NCI-H2196 treated with DMSO at 0.1 percent for 48 hours (cell line): ENCODE measurements at regions not wholly inside any gene's neighbourhood (a gene's known extent, or its start where the extent isn't known, plus 50 kb on each side); places are given as distances from the start of the nearest gene placed in this dataset.
"Not testable (repeated sequence)": the region's sequence is repeated elsewhere in the genome, so short reads cannot be mapped to it uniquely, and the experiment has no call there.

Experiments
- DNase-seq: peaks from one replicate; lab custom pipeline; 2025; ENCODE audit not compliant: unreplicated experiment; lab: John Stamatoyannopoulos, UW

DNA sequence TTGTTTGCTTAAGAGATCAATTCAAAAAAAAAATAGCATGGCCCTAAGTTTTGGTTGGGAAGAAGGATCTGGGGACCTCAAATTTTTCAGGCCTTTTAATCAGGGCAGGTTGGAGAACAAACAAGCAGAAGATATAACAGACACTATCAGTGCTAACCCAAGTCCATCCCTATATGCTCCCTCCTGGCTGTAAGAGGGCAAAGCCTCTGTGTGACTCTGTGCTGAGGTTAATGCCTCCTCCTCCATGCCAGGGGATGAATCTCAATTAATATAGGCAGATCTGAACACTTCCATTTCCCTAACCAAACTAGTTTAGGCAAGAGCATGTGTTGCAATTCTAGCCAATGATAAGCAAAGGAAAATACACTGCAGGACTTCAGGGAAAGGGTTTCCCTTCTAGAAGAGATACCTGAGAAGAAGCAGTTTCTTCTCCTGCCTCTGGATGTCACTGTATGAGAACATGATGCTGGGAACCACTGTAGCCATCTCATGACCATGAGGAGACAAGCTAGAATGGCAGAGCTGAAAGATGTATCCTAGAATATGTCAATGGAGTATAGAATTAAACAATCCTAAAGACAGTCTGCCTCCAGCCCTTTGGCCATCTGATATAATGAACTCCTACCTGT lies 76.0 kb downstream of the CHD9NB start:
- DNase-seq, result no peak

DNA sequence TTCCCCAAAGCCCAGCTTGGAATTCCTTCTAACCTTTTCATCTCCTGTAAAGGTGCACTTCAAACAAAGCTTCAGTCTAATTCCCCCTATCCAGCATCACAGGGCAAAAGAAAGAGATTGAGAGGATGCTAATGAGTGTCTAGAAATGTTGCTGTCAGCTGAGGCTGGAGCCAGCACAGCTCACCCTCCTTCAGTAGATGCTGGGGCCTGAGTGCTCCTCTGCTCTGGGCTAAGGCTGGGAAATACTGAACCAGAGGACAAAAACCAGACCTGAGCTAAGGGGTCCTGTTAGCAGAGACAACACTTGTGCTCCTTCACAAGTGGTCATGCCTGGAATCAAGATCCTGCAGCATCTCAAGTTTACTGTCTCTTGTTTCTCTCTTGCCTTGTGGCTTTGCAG lies 85.0 kb downstream of the CHD9NB start:
- no peak for DNase-seq

DNA sequence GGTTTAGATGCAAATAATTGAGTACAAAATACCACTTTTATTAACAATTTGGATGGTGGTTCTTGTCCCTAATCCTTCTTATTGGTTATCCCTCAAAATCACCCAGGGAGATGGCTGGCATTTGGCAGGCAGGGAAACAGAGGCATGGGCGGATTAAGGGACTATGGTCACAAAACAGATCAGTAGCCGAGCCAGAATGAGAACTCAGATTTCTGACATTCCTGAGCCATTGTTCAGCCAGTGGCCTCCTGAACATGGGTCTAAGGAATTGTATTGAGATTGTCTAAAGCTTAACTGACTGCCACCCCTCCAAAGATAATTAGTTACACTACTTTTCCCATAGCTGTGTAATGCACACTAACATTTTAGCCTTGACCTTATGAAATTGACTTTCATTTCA lies 88.4 kb downstream of the CHD9NB start:
- DNase-seq, result no peak

DNA sequence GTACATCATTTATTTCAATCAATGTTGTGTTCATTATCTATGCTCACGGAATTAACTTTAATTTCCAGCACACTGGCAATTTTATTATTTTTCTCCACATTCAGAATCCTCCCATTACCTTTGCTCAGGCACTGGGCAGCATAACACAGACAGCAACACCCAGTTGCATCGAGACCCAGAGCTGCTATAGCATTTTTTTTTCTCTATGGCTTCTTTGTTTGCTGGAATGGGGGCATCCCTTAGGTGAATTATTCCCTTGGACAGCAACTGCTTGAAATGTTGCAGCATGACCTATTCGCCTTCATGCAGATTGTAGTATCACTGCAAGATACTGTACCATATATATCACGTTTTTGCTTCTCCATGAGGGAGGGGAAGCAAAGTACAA lies 88.8 kb downstream of the CHD9NB start:
- DNase-seq, result no peak

DNA sequence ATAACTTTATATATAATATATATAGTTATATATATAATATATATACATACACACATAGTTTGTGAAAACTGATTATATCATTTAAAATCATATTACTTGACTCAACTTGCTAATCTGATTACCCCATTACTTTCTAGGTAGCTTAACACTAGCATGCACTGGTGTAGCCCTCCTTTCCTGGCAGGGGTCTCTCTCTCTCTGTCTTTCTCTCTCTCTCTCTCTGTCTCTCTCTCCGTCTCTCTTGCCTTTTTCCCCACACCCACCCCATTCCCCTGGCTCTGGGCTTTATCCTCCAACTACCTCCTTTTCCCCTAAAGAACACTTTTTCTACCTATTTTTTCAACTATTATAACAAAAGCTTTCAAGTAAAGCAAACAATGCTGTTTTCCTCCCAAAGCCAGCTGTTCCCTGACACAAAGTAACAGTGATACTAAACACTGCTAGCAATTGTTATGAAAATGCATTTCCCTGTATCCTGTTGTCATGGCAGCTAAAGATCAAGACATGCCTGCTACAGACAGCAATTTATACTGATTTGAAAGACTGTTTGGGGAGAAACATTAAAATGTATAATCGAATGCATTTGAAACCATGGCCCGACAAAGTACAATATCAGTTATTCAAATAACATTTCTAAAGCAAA lies 89.4 kb downstream of the CHD9NB start:
- DNase-seq, result no peak

DNA sequence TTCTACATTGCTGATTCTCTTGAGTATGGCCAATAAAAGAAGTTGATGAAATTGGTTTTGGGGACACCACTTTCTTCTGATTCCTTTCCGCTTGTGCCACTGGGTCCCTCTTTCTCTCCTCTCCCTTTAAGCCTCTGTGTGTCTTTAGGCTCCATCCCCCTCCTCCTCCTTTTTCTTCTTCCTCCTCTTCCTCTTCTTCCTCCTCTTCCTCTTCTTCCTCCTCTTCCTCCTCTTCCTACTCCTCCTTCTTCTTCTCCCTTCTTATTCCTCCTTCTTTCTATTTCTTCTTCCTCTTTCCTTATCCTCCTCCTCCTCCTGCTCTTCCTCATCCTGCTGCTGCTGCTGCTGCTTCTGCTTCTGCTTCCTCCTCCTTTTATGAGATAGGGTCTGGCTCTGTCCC lies 93.7 kb downstream of the CHD9NB start:
- DNase-seq, result no peak

DNA sequence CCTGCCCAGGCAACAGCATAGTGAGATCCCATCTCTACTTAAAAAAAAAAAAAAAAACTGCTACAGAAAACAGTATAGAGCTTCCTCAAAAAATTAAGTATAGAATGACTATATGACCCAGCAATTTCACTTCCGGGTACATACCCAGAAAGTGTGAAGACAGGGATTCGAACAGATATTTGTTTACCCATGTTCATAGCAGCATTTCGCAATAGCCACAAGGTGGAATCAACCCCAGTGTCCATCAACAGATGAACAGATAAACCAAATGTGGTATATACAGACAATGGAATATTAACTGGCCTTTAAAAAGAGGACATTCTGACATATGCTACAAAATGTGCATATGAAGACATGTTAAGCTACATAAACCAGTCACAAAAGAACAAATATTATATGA lies 95.5 kb downstream of the CHD9NB start:
- DNase-seq, result no peak

DNA sequence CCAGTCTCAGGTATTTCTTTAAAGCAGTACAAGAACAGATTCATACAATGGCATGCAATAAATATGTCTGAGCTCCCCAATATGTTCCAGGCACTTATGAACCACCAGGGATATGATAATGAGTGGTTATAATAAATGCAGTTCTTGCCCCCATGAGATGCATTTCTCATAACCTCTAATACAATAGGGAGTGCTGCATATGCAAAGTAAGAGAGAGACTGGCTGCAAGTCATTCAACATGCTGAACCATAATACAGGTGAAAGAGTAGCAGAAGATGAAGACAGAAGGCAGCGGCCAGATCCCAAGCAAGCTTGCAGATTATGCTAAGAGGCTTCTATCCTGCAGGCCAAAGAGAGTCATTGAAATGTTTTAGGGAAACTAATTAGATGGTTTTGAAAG lies 96.7 kb downstream of the CHD9NB start:
- no peak for DNase-seq

DNA sequence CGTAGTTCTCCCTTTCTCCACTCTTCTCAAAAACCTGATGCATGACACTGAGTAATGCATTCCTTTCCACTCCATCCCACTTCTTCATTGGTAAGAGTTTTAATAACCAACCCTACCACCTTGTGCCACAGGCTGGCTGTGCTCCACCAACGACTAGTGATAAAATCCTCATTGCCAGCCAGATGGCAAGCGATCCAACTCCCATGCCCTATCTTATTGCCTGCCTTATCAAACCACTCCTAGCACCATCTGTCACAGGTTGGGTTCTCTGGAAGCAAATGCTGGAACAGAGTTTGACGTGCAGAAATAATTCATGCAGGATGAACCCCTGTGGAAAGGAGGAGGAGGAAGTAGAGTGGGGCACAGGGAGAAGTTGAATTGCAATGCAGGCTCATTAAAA lies 99.5 kb downstream of the CHD9NB start:
- no peak for DNase-seq

DNA sequence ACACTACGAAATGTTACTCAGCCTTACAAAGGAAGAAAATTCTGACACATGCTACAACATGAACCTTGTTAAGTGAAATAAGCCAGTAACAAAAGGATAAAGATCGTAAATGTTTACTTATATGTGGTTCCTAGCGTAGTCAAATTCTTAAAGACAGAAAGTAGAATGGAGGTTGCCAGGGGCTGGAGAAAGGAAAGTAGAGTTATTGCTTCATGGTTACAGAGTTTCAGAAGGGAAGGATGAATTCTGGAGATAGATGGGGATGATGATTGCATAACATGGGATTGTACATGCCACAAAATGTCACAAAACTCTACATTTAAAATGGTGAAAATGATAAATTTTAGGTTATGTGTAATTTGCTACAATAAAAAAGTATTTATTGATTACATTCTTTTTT lies 103.8 kb downstream of the CHD9NB start:
- DNase-seq, result no peak

DNA sequence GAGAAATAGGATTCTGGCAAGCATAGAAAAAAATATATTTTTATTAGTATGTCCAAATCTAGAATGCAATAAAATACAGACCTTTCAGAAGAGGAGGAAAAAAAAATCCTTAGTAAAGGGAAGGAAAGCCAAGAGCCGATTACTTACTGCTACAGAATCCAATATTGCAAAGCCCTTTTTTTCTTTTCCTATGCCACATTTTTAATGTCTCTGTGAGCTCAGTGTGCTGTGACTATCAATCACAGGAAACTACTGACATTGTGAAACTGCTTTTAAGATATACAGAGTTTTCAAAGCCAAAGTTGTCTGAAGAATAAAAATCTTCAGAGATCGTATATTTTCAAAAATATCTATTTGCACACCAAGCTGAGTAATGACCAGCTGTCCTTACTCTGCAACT lies 120.4 kb downstream of the CHD9NB start:
- DNase-seq, result no peak

DNA sequence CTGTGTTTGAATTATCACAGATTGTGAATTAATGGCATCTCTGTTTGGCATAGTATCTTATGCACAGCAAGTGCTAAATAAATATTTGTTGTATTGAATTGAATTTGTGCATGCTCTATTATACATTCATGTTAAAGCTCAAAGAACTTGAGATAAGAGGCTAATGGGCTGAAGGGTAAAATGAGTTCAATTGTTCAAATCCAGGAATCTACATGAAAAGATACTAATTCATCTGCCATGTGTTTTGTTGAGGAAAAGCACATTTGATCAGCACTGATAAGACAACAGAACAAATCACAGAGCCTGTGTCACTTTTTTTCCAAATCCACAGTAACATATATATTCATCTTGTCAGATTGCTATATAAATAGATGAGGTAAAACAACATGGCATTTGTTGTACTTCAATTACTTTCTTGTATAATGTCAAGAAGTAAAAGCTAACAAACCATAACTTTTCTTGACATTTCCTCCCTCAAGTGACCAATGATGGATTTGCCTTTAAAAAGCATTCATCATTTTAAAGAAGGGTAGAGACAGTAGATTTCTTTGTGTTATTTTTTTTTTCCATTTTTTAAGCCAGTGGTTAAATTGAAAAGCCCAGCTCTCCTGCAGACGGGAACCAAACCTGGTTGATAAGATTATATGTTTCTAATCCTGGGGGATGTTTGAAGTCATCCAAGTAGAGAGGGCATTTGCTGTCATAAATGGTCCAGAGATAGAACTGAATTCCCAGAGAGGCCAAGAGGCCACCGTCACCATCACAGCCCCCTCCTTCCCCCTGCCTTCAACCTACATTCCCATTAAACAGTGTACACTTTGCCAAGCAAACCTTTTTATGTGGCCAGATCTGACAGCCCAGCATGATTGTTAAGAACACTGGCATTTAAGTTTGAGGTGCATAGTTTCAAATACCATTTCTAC lies 123.0 kb downstream of the CHD9NB start:
- no peak for DNase-seq

DNA sequence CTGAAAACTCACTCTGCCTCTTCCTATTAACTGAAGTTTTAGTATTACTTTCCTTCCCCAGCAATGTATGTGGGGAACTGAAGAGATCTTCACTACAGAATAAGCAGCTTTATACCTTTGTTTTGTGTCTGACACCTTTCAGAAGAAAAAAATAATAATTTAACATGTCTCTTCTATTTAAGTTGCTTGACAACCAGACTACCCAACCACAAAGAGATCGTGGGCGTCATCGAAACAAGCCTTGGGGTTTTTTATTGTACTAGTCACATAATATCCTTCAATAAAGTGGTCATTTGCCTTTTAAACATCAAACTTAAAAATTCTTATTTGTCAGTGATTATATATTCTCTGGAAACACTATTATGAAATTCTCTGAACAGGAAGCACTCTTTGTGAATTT lies 123.7 kb downstream of the CHD9NB start:
- DNase-seq, result no peak

DNA sequence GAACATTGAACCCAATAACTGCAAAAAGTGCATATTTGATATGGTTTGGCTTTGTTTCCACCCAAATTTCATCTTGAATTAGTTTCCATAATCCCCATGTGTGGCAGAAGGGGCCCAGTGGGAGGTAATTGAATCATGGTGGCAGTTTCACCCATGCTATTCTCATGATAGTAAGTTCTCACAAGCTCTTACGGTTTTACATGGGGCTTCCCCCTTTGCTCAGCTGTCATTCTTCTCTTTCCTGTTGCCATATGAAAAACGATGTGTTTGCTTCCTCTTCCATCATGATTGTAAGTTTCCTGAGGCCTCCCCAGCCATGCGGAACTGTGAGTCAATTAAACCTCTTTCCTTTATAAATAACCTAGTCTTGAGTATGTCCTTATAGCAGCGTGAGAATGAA lies 127.6 kb downstream of the CHD9NB start:
- no peak for DNase-seq

DNA sequence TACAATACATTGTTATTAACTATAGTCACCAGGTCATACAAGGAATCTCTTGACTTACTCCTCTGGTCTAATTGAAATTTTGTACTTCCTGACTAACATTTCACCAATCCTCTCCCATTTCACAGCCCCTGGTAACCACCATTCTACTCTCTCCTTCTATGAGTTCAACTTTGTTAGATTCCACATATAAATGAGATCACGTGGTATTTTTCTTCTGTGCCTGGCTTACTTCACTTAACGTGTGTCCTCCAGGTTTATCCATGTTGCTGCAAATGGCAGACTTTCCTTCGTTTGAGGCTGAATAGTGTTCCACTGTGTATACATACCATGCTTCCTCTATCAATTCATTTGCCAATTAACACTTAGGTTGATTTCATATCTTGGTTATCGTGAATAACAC lies 128.5 kb downstream of the CHD9NB start:
- no peak for DNase-seq

DNA sequence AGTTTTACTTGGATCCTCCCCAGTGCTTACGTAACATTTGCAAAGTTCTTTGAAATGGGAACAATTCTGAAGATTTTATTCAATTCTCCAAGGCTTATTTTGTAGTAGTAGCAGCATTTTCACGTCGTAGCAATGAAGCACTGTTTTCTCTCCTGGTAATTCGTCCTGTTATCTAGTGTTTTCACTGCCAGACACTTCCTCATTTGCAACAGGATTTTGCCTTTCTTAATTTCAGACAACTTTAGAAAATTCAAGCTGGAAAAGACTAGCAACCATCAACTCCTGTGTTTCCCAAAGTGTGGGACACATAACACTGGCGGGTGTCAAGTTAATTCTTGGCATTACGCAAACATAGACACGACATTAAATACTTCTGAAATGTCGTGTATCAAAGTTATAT lies 131.6 kb downstream of the CHD9NB start:
- DNase-seq, result no peak

DNA sequence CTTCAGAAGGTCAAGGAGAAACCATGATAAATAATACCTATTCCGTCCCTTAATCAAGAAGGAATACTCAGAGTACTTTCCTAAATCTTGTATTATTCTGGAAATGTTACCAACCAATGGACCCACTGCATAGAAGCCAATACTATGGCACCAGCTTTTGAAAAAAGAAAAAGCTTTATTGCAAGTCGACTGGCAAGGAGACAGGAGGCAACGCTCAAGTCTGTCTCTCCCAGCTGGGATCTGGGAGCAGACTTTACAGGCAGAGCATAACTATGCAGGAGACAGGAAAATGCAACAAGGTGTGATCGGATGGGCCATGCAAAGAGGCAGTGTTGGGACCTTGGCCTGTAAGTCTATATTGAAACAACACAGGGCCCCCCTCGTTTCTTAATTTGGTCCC lies 132.4 kb downstream of the CHD9NB start:
- no peak for DNase-seq

DNA sequence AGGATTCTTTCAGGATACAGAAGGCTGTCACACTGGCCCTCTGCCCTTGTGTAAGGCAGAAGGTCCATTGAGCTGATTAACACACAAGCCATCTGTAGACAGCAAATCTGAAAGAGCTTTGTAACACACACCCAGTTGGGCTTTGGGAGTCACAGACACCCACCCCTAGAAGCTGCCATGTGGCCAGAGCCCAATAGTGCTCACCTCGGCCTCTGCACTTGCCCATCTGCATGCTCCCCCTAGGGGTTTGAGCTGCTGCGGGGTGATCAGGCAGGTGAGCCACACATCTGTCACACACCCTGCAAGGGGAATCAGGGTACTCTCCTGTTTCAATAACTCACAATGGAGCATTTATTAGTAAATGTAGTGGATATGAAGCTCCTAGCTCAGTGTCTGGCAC lies 138.3 kb downstream of the CHD9NB start:
- DNase-seq, result no peak

DNA sequence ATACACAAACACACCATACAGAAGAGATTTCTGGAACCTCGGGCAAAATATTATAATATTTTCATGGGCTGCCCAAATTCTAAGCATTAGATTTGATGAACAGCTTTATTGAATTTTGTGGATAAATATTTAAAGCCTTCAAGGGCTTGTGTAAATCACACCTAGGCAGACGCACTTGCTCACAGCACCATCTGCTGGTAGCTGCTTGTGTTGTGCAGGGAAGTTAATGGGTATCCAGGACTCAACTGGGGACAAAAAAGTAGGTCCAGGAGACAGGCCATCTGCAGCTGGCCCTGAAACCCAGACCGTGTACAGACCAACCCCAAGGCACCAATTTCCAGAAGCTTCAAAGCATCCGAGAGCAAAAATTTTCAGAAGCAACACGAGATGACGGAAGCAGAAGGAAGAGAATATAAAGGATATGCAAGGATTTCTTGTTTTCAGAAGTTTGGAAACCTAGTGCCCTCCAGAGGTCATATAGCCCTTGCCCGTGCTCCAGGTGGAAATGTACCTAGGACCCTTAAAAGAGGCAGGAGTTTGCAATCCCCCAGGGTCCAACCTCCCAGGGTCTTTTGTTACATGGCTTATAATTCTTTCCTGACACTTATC lies 140.0 kb downstream of the CHD9NB start:
- DNase-seq, result no peak

DNA sequence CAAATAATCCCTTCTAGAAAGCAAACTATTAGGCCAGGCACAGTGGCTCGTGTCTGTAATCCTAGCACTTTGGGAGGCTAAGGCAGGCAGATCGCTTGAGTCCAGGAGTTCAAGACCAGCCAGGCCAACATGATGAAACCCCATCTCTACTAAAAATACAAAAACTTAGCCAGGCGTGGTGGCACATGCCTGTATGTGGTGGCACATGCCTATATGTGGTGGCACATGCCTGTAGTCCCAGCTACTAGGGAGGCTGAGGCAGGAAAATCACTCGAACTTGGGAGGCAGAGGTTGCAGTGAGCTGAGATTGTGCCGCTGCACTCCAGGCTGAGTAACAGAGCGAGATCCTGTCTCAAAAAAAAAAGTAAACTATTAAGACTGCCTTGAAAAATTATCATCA lies 144.6 kb downstream of the CHD9NB start:
- not testable (repeated sequence) for DNase-seq

DNA sequence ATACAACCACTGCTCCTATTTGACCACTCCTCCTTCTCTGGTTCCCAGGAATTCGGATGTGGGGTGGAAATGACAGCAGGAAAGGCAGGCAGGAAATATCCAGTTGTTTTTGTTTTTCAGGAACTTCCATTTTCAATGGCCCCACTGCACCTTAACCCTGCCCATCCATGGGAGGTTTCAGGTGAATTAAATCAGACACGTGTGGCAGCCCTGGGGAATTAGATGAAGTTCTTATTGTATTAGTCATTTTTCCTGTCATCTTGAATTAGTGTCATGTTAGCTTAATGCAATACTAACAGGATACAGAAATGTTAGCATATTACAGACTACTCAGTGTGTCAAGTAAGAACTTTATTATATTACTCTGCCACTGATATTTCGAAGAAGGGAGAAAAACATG lies 146.4 kb downstream of the CHD9NB start:
- DNase-seq, result no peak
